HG02981 (cell line): ENCODE measurements at regions not wholly inside any gene's neighbourhood (a gene's known extent, or its start where the extent isn't known, plus 50 kb on each side); places are given as distances from the start of the nearest gene placed in this dataset.

Experiments
- ATAC-seq: cut with Tn5 transposase; IDR thresholded peaks from one replicate; pipeline ENCODE4 v1.9.1; 2021; ENCODE audit warnings: mild to moderate bottlenecking, moderate library complexity; ENCODE audit not compliant: unreplicated experiment

DNA sequence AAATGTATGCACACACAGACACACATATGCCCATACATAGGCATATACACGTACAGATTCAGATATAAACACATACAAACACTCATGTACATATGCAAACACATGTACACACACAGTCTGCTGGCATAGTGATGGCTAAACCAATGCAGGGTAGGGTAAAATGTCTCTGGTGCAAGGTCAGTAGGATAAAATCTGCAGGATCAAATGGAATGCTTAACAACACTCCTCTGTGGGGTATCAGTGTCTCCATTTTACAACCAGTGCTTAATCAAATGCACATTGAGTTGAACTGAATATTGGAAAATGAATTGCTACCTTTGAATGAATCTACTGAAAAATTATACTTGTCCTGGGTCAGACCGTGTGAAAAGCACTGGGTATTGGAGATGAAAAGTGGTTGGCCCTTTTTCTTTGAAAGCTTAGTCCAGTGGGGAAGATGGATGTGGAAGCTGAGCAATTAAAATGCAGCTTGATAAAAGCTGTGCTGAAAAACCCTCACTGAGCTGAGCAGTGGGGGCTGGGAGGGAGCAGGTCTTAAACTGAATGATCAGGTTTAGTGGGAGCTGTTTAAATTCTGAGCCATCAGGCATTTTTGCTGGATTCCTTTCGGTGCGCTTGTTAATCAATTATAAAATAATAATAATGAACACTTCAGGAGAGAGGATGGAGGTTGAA, 314.7 kb downstream of the HAPSTR1 start:
- no peak for ATAC-seq

DNA sequence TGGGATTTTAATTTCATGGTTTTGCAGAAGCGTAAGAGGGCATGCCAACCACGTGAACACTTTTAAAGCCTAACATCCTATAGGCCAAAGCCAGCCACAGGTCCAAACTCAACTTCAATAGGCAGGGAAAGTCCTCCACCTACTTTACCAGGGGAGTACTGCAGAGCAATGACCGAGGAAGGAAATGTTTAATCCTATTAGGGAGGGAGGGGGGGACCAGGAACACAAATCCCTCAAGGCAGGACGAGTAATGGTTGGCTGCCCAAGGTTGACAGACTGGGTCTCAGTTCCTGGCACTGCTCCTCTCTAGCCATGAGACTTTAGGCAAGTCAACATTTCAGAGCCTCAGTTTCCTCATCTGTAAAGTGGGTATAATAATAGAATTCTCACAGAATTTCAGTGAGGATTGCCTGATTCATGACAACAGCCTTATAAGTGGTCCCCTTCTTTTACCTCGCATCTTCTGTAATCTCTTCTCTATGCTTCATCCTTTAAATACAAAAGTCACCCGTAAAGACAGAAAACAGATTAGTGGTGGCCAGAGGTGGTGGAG, 315.8 kb downstream of the HAPSTR1 start:
- ATAC-seq, result no peak

DNA sequence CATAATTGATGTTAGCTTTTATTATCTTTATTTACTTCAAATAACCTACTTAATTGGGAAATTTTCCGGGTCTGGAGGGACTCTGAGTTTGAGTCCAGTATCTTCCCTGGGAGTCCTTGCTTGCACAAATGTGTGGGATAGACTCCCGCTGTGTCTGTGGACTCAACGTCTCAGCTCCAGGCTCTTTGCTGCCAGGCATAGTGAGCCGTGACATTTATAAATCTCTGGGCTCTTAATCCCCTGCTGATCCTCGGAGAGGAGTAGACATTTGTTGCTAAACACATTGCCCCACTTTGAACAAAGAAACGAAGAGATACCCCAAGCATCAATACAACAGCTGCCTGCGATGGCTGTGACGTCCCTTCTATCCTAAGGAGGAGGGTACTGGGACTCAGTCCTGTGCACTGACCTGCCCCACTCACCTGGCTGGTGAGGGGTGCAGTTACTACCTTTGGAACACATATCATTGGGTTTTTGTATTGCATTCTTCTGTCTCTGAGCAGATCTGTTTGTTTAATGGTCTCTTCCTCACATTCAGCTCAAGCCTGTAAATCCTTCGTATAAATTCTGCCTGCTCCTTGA, 316.9 kb downstream of the HAPSTR1 start:
- ATAC-seq, result no peak

DNA sequence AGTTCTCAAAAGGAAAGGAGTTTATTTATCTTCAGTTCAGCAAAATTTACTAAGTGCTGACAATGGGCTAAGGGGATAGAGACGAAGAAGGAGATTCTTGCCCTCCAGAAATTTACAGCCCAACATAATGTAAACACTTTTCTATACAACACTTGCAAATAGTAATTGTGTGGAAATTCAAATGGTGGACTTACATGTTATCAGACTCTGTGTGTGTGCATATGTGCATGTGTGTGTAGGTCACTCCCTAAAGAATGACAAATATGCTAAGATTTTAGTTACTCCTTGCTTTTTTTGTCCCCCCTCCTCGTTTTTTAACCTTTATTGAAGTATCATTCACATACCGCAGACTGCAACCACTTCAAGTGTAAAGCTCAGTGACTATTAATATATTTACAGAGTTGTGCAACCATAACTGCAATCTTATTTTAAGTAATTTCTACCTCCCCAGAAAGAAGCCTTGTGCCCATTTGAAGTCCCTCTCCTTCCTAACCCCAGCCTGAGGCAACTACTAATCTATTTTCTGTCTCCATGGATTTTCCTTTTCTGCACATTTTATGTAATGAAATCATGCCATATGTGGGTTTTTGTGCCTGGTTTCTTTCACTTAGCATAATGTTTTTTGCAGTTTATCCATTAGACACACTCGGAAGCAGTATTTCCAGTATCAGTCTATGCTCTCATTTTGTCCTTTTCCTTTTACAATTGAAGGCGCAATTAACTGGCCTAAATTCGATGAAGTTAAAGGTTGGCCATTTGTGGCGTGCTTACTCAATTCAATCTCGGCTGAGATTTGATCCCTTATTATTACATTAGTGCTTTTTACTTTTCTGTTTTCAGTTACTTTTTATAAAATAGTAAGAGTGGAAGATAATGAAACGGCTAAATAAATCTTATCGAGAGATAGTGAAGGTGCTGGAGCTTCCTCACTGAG, 318.4 kb downstream of the HAPSTR1 start:
- ATAC-seq, result no peak

DNA sequence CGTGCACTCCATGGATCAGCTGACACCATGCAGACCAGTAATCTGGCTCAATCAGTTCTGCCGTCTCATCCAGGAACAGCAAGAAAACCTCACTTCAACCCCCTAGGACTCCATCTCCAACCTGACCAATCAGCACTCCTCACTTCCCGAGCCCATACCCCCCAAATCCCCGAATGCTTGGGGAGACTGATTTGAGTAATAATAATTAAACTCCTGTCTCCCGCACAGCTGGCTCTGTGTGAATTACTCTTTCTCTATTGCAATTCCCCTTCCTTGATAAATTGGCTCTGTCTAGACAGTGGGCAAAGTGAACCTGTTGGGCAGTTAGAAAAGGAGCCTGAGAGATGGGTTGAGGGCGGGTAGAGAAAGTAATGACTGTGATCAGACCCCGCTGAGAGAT, 320.0 kb downstream of the HAPSTR1 start:
- ATAC-seq, result no peak

DNA sequence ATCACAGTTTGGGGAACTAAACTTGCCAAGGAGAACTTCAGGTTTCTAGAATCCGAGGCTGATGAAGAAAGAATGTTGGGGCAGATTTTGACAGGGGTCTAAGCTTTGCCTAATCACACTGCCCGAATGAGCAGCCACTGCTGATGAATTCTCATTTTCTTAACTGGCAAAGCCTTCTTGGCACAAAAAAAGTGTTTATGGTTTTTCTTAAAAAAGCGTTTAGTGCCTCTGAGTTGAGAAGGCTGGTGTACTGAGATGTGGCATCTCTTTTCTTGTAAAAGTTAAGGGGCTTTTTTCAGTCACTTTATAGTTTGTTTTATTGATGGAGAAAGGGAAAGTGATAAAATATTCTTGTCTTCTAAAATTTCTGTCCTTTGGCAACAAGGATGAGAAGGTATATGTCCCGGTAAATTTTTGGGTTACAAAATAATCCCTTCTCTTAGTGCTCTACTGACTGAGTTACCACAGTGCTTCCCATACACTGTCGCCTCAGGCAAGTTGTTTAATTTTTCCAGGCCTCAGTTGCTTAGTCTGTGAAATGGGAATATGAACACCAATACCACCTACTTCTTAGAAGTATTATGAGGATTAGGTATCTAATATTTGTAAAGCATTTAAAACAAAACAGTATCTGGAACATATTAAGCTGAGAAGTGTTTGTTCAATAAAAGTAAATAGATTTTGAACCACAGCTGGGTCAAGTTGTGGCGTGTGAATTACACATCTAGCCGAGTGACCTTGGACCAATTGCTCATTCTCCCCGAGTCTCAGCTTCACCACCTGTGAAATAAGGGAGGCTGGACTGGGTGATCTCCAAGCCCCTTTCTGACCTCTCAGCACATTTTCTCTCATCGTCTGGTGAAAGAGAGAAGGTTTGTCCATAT, 320.8 kb downstream of the HAPSTR1 start:
- ATAC-seq, result no peak

DNA sequence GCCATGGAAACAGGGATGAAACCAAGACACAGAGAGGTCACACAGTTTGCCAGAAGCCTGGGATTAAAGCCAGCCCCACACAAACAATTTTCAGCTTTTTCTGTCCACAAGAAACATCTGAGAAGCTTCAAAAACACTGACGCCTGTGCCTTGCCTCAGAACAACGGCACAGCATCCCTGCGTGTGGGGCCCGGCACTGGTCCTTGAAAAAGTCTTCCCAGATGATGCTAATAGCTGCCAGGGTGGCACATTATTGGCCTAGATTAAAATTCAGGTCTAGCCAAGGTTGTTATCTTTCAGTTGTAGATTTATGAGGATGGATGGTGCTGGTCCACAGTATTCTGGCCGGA, 321.4 kb downstream of the HAPSTR1 start:
- ATAC-seq, result no peak

DNA sequence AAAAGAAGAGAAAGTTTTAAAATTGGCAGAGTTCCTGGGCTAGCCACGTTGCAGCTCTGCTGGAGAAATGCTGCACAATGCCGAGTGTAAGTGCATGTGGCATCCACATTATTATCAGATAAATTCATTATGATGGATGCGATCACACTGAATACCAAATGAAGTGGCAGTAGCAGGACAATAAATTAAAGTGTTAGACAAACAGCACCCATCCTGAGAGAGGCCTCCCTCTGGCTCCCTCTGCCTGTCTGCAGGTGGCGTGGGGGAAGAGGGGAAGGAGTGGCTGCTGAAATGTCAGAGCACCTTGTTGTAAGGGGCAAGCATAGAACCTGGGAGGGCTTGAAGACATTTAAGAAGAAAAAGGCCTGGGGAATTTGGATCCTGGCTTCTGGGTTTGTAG, 324.1 kb downstream of the HAPSTR1 start:
- ATAC-seq, result no peak

DNA sequence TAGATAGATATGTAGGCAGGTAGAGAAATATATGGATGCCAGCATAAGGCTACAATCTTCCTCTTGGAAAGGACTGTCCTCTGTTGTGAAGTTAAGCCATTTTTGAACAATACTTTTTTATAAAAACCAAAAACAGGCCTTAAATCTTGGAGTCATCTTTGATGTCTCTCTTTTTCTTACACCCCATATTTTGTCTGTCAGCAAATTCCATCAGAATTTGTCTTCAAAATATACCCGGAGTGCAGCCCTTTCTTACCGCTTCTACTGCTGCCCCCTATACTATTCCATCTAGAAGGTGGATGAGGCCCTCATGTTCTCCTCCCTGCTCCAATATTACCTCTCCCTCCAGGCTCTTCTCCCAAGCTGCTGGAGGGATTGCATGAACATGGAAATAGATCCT, 326.5 kb downstream of the HAPSTR1 start:
- ATAC-seq, result no peak

DNA sequence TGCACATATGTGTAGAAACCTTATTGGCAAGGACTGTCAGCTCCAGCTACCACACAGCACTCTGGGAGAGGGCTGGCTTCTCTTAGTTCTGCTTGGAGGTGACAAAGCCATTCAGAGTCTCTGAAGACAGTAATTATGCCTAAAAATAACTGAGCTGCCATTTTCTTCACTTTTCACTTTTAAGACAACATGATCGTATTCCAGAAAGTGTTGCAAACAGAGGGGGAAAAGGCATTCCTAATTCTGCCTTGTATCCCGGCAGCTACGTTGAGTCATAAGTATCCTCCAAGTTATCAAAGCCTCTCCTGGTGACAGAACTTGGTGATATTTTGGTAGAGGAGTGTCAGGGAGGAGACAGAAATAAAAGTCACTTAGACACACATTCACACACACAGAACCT, 327.7 kb downstream of the HAPSTR1 start:
- ATAC-seq, result no peak

DNA sequence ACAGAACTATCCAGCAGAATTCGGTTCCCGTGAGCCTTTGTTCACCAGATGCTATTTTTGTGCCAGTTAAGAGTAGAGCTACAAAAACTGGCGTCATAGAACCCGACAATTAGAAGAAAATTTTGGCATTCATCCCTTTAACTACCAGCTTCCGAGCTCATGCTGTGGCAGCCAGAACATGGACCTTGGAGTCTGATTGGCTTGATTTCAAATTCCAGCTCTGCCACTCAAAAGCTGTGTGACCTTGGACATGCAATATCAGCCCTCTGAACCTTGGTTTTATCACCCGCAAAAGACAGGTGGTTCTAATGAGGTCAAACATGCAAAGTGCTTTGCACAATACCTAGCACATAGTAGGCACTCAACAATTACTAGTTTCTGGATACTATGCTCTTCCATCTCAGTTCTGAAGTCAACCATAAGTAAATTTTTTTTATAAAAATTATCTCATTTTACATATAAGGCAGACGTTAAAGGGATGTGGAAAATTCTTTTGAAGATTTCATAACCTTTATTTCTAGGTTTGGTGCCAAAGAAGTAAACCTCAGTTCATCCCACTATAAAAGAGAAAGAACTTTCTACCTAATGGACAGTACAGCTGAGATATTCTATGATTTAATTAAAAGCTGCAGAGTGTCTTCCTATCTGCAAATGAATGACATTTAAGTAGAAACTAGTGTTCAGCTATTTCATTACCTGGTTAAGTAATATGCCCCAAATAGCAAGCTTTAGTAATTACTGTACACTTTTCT, 331.5 kb downstream of the HAPSTR1 start:
- ATAC-seq, result no peak

DNA sequence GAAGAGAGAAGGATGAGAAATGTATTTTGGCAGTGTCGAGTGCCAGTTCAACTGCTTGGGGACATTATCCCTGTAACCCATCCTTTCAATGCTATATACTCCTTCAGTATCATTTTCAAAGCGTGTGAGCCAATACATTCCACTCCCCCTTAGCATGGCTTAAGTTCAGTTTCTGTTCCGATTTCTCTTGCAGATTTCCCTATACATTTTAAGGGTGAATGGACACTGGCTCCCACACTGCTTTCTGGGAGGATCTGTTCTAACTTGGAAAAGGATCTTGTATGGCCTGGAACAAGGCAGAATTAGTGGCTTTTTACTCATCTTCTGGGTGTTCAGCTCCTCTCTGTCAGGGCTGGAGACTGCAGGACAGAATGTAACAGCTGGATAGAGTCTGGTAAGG, 333.8 kb downstream of the HAPSTR1 start:
- ATAC-seq, result no peak

DNA sequence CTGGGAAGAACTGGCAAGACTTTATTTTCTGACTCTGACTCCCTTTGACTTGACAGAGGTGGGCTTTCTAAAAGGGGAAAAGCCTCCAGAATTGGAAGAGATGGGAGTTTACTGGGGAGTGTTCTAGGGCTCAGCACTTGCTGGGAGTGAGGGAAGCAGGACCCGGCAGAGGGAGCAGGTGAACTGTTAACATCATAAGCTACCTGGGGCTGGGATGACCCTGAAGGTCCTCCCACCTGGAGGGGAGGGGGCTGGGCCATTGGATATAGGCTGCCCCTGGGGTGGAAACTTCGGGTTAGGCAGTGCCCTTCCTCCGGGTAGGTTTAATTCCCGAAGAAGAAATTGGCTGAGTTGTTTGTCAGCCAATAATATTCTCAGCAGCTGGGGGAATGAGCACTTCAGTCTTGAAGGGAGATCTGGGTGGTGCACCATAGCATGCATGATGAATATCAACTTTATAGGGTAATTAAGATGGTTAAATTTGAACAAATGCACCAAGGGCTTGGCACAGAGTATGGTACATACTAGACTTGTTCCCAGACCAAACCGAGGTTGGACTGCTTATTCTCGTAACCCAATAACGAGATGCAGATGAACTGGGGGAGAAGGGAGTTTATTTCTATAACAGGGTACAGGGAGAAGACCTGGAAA, 337.0 kb downstream of the HAPSTR1 start:
- no peak for ATAC-seq

DNA sequence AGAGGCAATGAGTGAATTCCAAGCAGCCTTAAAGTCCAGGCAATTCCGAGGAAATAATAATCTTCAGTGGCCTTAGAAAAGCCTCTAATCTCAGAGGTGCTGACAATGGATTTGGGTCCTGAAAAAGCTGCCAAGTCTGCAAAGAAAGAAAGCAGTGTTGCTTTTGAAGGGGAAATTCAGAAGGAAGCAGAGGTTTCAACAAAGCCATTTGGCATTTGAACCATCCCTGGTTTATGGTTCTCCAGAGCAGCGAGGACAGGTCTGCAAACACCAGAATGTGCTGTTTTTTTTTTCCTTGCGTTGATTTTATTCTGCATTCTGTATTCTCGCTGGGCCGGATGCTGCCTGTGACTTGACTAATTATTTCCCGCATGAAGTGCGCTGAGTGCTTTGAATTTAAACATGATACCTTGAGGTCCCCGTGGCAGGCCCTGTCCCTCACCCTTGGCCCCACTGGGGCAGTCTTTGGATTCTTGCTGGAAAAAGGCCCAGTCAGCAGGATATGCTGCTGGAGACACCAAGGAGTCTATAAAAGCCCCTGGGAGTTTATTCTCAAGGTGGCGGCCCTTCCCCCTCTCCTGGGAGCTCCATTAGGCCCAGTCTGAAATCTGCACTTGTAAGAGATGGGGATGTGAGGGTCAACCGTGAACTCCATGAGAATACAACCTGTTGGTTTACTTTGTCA, 338.3 kb downstream of the HAPSTR1 start:
- no peak for ATAC-seq

DNA sequence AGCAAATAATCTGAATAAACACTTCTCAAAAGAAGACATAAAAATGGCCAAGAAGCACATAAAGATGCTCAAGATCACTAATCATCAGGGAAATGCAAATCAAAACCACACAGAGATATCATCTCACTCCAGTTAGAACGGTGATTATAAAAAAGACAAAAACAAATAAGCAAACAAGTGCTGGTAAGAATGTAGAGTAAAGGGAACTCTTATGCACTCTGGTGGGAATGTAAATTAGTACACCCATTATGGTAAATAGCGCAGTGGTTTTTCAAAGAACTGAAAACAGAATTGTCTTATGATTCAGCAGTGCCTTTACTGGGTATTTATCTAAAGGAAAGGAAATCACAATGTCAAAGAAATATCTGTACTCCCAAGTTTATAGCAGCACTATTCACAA, 343.2 kb downstream of the HAPSTR1 start:
- no peak for ATAC-seq

DNA sequence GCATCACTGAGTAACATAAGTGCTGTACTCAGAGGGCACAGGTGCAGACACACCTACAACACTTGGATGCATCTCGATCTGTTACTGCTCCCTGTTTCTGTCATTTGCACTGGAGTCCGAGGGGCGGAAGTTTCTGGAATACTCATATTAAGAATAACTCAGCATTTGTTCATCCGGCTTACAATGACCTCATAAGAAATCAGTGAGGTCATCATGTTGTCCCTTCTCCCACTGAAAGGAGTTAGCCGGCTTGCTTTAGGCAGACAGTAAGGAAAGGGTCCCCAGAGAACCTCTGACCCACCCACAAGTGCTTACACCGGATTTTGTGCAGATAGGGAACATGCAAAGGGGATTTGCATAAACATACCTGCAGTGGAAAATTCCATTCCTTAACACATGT, 344.7 kb downstream of the HAPSTR1 start:
- no peak for ATAC-seq

DNA sequence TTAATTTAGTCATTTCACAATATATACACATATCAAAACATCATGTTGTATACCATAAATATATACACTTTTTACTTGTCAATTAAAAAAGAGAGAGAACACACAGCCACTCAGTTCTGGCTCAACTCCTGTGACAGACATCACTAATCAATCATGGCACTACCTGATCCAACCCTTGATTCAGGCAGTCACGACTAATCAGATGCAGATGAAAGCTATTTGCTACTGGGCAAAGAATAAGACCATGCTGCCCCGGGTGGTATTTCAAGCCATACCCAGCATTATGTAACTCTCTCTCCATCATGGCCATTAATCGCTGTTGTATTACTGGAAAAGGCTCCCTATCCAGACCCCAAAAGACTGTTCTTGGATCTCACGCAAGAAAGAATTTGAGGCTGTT, 345.7 kb downstream of the HAPSTR1 start:
- ATAC-seq, result no peak

DNA sequence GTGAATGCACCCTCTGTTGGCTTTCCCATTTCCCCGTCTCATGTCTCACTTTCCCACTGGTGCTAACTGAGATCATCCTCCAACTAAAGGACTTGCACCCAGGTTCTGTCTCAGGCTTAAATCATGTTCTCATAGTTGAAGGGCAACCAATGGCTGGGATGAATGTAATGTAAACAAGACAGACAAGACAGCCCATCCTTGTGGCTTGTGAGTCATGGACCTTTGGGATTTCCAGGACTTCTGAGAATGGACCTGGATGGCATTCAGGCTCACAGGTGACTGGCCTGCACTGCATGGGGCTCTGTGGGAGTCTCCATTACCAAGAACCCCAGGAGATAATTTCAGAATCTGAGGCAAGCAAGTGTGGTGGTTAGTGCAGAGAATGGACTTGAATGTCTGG, 347.5 kb downstream of the HAPSTR1 start:
- no peak for ATAC-seq

DNA sequence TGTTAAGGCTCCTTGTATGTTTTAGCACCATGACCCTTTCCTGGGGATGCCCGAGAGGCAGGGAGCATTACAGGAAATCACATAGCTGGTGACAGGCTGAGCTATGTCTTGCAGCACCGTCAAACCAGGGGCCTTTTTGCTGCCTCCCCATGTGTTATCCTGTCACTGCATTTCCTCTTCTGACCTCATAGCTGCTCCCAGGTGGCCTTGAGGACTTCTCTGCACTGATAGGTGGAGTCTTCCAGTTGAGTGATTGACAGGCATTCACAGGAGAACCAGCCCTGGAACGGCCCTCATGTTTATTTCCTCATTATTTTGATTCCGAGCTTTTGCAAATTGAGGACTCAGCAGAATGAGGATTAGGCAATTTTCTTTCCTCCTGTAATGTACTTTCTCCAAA, 349.6 kb downstream of the HAPSTR1 start:
- ATAC-seq, result no peak
